ENCODE measurements at regions not wholly inside any gene's neighbourhood (a gene's known extent, or its start where the extent isn't known, plus 50 kb on each side); places are given as distances from the start of the nearest gene placed in this dataset.

- TF ChIP-seq SUZ12 (IDR thresholded peaks at IDR 0.05; ENCODE audit: extremely low read depth, insufficient read depth, insufficient read length) (no peak), ZNF274 (IDR thresholded peaks at IDR 0.05; ENCODE audit: low read depth, low read length) (no peak), YY1 (IDR thresholded peaks at IDR 0.05; ENCODE audit: insufficient read depth, insufficient read length) (no peak)
These were observed 72.3 kb upstream of the TNMD start for GRCh38 chrX:100512471-100512870.
